ENCODE measurements at regions not wholly inside any gene's neighbourhood (a gene's known extent, or its start where the extent isn't known, plus 50 kb on each side); places are given as distances from the start of the nearest gene placed in this dataset.

DNA sequence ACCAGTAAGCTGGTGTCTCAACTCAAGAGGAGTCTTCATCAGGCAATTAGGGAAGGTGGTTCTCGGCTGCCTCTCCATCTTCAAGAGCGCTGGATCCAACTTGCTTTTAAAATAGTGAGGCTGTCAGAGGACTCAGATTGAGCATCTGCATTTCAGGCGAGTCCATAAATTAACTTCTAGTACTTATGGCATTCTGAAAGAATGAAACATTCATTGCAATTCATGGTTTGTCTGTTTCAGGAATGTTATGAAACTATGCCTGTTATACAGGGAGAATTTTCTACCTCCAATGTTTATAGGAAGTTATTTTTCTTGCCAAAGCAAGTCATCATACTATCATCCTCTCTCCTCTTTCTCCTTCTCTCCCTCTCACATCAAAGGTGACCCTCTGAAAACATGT lies 883.2 kb downstream of the SLC4A3 start:
- TF ChIP-seq POLR2A (IDR thresholded peaks at IDR 0.05) = no peak
- no peak for TF ChIP-seq CTCF (IDR thresholded peaks at IDR 0.05)
